ENCODE measurements at regions not wholly inside any gene's neighbourhood (a gene's known extent, or its start where the extent isn't known, plus 50 kb on each side); places are given as distances from the start of the nearest gene placed in this dataset.

DNA sequence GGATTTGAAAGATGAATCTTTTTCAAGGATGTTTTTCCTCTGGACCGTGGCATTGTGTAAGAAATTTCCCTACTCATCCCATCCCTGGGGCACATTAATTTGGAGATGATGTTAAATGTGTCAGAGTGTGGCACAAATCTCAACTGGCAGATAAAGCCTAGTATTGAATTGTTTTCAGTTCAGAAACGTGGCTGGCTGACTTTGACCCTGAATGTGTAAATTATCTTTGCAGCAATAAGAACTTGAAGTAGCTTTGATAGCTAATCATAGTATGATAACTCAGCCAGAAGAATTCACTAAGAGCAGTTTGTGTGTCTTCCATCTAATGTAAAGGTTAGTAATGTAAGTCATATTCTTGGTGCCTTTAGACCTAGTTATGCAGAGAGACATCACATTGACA is 238.4 kb upstream of the DMRT1 start:
- TF ChIP-seq CTCF (IDR thresholded peaks at IDR 0.05) (no peak), POLR2A (IDR thresholded peaks at IDR 0.05) (no peak), POLR2AphosphoS5 (IDR thresholded peaks at IDR 0.05) (no peak)

All from prostate gland (tissue), 2 donors.